HL-60 (cell line): ENCODE measurements at regions not wholly inside any gene's neighbourhood (a gene's known extent, or its start where the extent isn't known, plus 50 kb on each side); places are given as distances from the start of the nearest gene placed in this dataset.

Experiments
- DNase-seq, 2 experiments: peaks; one replicate each; pipeline ENCODE4 v3.0.0-alpha.2; 2010 to 2020; ENCODE audit warnings: low read depth in 1 of 2, low spot score in 1 of 2
- H3K27ac ChIP-seq: fragments of 250-450 bp; sonication (Bioruptor Pico); replicated peaks from 2 replicates; pipeline ENCODE4 v1.5.1; 2020; ENCODE audit warnings: mild to moderate bottlenecking, moderate library complexity
- H3K27me3 ChIP-seq: fragments of 250-450 bp; sonication (Bioruptor Pico); 2 replicates; pipeline ENCODE4 v1.5.1; 2021; ENCODE audit warnings: mild to moderate bottlenecking, moderate library complexity; ENCODE audit not compliant: insufficient read depth, poor library complexity, severe bottlenecking
- H3K4me3 ChIP-seq: replicated peaks from 2 replicates; pipeline ENCODE4 v1.5.1; 2011; ENCODE audit warnings: mild to moderate bottlenecking, control low read depth, low read length; ENCODE audit not compliant: insufficient read depth
- GABPA ChIP-seq: IDR thresholded peaks from 2 replicates; pipeline ENCODE4 v1.6.1; 2012; ENCODE audit warnings: low read depth
- POLR2AphosphoS5 ChIP-seq: IDR thresholded peaks from 2 replicates; pipeline ENCODE4 v1.6.1; 2012; ENCODE audit warnings: low read depth
- REST ChIP-seq: IDR thresholded peaks from 2 replicates; pipeline ENCODE4 v1.6.1; 2012; ENCODE audit warnings: low read depth; ENCODE audit not compliant: insufficient replicate concordance
- SPI1 ChIP-seq: IDR thresholded peaks from 2 replicates; pipeline ENCODE4 v1.6.1; 2012; ENCODE audit warnings: low read depth, mild to moderate bottlenecking, borderline replicate concordance
- TF ChIP-seq, protein P1 (sequence below): IDR thresholded peaks from one replicate; pipeline ENCODE4 v1.5.1; 2011; ENCODE audit warnings: low read length, control low read depth, inconsistent platforms; ENCODE audit not compliant: insufficient read depth

GRCh38 chr10:64170791-64171190 is 649.6 kb downstream of the REEP3 start:
- Histone ChIP-seq H3K27me3 (no peaks in the 10 kb centered on the region), H3K4me3 (no peak overlapping the region), H3K27ac (no peak overlapping the region)
- no peak for DNase-seq
- TF ChIP-seq SPI1 (no peak), REST (no peak), POLR2AphosphoS5 (no peak), GABPA (no peak)
- TF ChIP-seq, protein P1, sequence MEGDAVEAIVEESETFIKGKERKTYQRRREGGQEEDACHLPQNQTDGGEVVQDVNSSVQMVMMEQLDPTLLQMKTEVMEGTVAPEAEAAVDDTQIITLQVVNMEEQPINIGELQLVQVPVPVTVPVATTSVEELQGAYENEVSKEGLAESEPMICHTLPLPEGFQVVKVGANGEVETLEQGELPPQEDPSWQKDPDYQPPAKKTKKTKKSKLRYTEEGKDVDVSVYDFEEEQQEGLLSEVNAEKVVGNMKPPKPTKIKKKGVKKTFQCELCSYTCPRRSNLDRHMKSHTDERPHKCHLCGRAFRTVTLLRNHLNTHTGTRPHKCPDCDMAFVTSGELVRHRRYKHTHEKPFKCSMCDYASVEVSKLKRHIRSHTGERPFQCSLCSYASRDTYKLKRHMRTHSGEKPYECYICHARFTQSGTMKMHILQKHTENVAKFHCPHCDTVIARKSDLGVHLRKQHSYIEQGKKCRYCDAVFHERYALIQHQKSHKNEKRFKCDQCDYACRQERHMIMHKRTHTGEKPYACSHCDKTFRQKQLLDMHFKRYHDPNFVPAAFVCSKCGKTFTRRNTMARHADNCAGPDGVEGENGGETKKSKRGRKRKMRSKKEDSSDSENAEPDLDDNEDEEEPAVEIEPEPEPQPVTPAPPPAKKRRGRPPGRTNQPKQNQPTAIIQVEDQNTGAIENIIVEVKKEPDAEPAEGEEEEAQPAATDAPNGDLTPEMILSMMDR, result no peak

GRCh38 chr10:64173826-64174225 is 652.6 kb downstream of the REEP3 start:
- TF ChIP-seq, protein P1, result no peak
- no peak for TF ChIP-seq POLR2AphosphoS5
- no peak for TF ChIP-seq GABPA
- no peak for TF ChIP-seq SPI1
- no peak for TF ChIP-seq REST
- DNase-seq, result no peak
- H3K4me3 ChIP-seq, result no peak overlapping the region
- H3K27me3 ChIP-seq, result no peaks in the 10 kb centered on the region
- no peak overlapping the region for H3K27ac ChIP-seq

GRCh38 chr10:64174666-64175255 is 653.6 kb downstream of the REEP3 start:
- DNase-seq, result no peak
- H3K27me3 ChIP-seq, result no peaks in the 10 kb centered on the region
- H3K27ac ChIP-seq, result no peak overlapping the region
- TF ChIP-seq REST (no peak), SPI1 (no peak), POLR2AphosphoS5 (no peak), GABPA (no peak)
- TF ChIP-seq, protein P1, result no peak
- H3K4me3 ChIP-seq, result no peak overlapping the region
